CD14-positive monocyte (primary cell): ENCODE measurements at regions not wholly inside any gene's neighbourhood (a gene's known extent, or its start where the extent isn't known, plus 50 kb on each side); places are given as distances from the start of the nearest gene placed in this dataset.
A peak's percentile ranks its signal among the peaks of the same experiment; 100 is the strongest.

Experiments used
- DNase-seq, 3 donors: peaks; one replicate each; pipeline ENCODE4 v3.0.0-alpha.2; 2011 to 2022
- H2AFZ ChIP-seq: 2 replicates; pipeline ENCODE4 v1.6.0; 2012; ENCODE audit warnings: mild to moderate bottlenecking, low read depth, low read length, inconsistent platforms; ENCODE audit not compliant: insufficient read depth, poor library complexity, severe bottlenecking
- H3K27ac ChIP-seq, 2 donors: 1 replicate in 1 of 2; 2 replicates in 1 of 2; pipeline ENCODE4 v1.5.1; 2012 to 2013; ENCODE audit warnings: low read length in 2 of 2, control low read depth in 1 of 2, inconsistent platforms in 1 of 2, low read depth in 1 of 2, mild to moderate bottlenecking in 1 of 2
- H3K27me3 ChIP-seq, 2 donors: one replicate each; pipeline versions ENCODE4 v1.6.0 to v1.6.1; 2011 to 2013; ENCODE audit warnings: low read length in 2 of 2; ENCODE audit not compliant: control insufficient read depth in 2 of 2, insufficient read depth in 2 of 2
- H3K36me3 ChIP-seq, 2 donors: replicated peaks in 1 of 2; 1 replicate in 1 of 2; 2 replicates in 1 of 2; pipeline versions ENCODE4 v1.5.1 to v1.6.1; 2012 to 2013; ENCODE audit warnings: low read length in 2 of 2, control low read depth in 1 of 2, inconsistent platforms in 1 of 2, mild to moderate bottlenecking in 1 of 2; ENCODE audit not compliant: insufficient read depth in 2 of 2, control insufficient read depth in 1 of 2
- H3K4me1 ChIP-seq, 2 donors: 1 replicate in 1 of 2; 2 replicates in 1 of 2; pipeline versions ENCODE4 v1.5.1 to v1.6.1; 2012 to 2013; ENCODE audit warnings: low read length in 2 of 2, control low read depth in 1 of 2, inconsistent platforms in 1 of 2, mild to moderate bottlenecking in 1 of 2, moderate library complexity in 1 of 2; ENCODE audit not compliant: insufficient read depth in 2 of 2, control insufficient read depth in 1 of 2
- H3K4me2 ChIP-seq: replicated peaks from 2 replicates; pipeline ENCODE3; 2012; ENCODE audit warnings: low read length, moderate library complexity, mild to moderate bottlenecking; ENCODE audit not compliant: poor library complexity, severe bottlenecking; ENCODE audit errors: extremely low read depth
- H3K4me3 ChIP-seq, 3 experiments: fragments of 200-600 bp in 1 of 3; sonication (generic) in 1 of 3; replicated peaks in 1 of 3; 1 replicate in 2 of 3; 2 replicates in 1 of 3; pipeline ENCODE4 v1.5.1; 2011 to 2013; ENCODE audit warnings: low read length in 3 of 3, mild to moderate bottlenecking in 3 of 3, control low read depth in 2 of 3, low read depth in 2 of 3, inconsistent platforms in 1 of 3, moderate library complexity in 1 of 3
- H3K79me2 ChIP-seq: 2 replicates; pipeline ENCODE4 v1.6.0; 2012; ENCODE audit warnings: mild to moderate bottlenecking, control low read depth, inconsistent platforms, low read length, moderate library complexity; ENCODE audit not compliant: insufficient read depth
- H3K9ac ChIP-seq: 2 replicates; pipeline ENCODE4 v1.6.0; 2017; ENCODE audit warnings: low read length, mild to moderate bottlenecking; ENCODE audit not compliant: insufficient read depth, poor library complexity, severe bottlenecking
- H3K9me3 ChIP-seq, 2 donors: replicated peaks in 1 of 2; 1 replicate in 1 of 2; 2 replicates in 1 of 2; pipeline versions ENCODE4 v1.5.1 to v1.6.1; 2012 to 2013; ENCODE audit warnings: low read length in 2 of 2, control low read depth in 1 of 2; ENCODE audit not compliant: control insufficient read depth in 1 of 2, insufficient read depth in 1 of 2
- H4K20me1 ChIP-seq: 2 replicates; pipeline ENCODE4 v1.6.0; 2012; ENCODE audit warnings: mild to moderate bottlenecking, low read length, control low read depth, moderate library complexity; ENCODE audit not compliant: insufficient read depth
- H3K27ac Mint-ChIP-seq, 7 donors: one replicate each; pipeline ENCODE4 v1.8.0; 2020; ENCODE audit warnings: mild to moderate bottlenecking in 7 of 7, mixed read lengths in 7 of 7, moderate library complexity in 6 of 7, inconsistent platforms in 2 of 7
- H3K27me3 Mint-ChIP-seq, 3 donors: one replicate each; pipeline ENCODE4 v1.8.0; 2021 to 2022; ENCODE audit warnings: low read depth in 3 of 3, mild to moderate bottlenecking in 3 of 3, mixed read lengths in 3 of 3, moderate library complexity in 3 of 3, inconsistent platforms in 1 of 3
- H3K36me3 Mint-ChIP-seq, 2 donors: one replicate each; pipeline ENCODE4 v1.8.0; 2020; ENCODE audit warnings: mixed read lengths in 2 of 2, inconsistent platforms in 1 of 2, mild to moderate bottlenecking in 1 of 2
- H3K4me1 Mint-ChIP-seq: one replicate; pipeline ENCODE4 v1.8.0; 2020; ENCODE audit warnings: mild to moderate bottlenecking, mixed read lengths
- H3K4me3 Mint-ChIP-seq, 2 donors: one replicate each; pipeline ENCODE4 v1.8.0; 2020; ENCODE audit warnings: mild to moderate bottlenecking in 2 of 2, mixed read lengths in 2 of 2, moderate library complexity in 1 of 2
- H3K9me3 Mint-ChIP-seq, 7 donors: one replicate each; pipeline ENCODE4 v1.8.0; 2020 to 2022; ENCODE audit warnings: mixed read lengths in 7 of 7, mild to moderate bottlenecking in 6 of 7, moderate library complexity in 6 of 7, inconsistent platforms in 2 of 7
- CTCF ChIP-seq: fragments of 200-600 bp; IDR thresholded peaks from one replicate; pipeline ENCODE4 v1.8.0; 2022; ENCODE audit warnings: antibody characterized with exemption, mild to moderate bottlenecking
- WGBS: methylation state at CpG from one replicate; pipeline ENCODE4 v1.1.5; 2013; ENCODE audit warnings: missing lambda C conversion rate; ENCODE audit not compliant: insufficient coverage; 5-methylcytosine and 5-hydroxymethylcytosine counted together
- intact Hi-C, 2 donors: fragments of 100-400 bp; cut with micrococcal nuclease; formaldehyde crosslinking; loops; one replicate each; pipeline versions ENCODE4 v1.15.0 to v1.15.1; 2023

DNA sequence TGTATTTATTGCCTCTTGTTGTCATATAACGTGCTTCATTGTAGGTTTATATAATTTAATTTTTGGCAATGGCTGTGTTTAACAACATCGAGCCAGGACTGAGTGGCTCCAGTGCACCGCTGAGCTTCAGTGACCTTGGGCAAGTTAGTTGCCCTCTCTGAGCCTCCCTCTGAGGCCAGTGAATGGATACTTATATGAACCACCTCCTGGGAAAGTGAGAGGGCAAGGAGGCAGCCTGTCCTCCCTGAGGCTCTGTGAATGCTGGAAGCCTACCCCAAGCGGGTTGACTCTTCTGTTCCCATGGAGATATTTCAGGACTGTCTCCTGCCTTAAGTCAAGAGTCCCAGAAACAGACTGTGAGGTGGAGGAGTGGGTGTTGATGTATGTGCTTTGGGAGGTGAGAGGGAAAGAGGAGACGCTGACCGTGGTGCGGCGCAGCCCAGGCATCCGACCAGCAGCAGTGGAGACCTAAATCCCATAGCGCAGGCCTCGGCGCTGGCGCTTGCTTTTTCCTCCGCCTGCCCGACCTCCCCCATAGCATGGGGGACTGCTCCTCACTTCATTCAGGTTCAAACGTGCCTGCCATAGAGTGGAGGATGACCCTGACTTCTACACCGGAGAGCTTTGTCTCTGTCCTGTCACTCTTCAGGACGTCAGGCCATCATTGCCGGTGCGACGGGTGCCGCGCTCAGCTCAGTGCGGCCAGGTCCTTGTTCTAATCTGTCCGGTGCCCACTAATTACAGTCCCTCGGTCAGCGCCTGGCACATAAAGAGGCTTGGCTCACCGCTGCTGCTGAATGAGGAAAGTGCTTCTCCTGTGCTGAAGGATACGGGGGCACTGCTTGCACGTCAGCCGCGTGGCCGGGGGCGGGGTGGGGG, 167.3 kb upstream of the HS6ST1 start:
- Mint-ChIP-seq H3K36me3 (no peaks in the 10 kb centered on the region), H3K9me3 (peaks cover 0 to 6% (median 3%) of the 10 kb centered on the region in 7 donors), H3K4me1 (peaks cover 18% of the 10 kb centered on the region), H3K27ac (no peak overlapping the region), H3K4me3 (no peak overlapping the region), H3K27me3 (peaks cover 2 to 4% (median 4%) of the 10 kb centered on the region in 3 donors)
- no peaks in the 10 kb centered on the region for H3K36me3 ChIP-seq
- no peak for DNase-seq
- no peaks in the 10 kb centered on the region for H3K4me1 ChIP-seq
- H4K20me1 ChIP-seq, result no peaks in the 10 kb centered on the region
- no peaks in the 10 kb centered on the region for H3K9me3 ChIP-seq
- H3K79me2 ChIP-seq, result no peaks in the 10 kb centered on the region
- WGBS, result 99% methylated on average over 18 of the region's 34 CpGs
- H3K4me3 ChIP-seq, result no peak overlapping the region
- H3K27me3 ChIP-seq, result no peaks in the 10 kb centered on the region
- no peak for TF ChIP-seq CTCF
- intact Hi-C loops, result no loop called here
- H3K9ac ChIP-seq, result no peak overlapping the region
- H3K27ac ChIP-seq, result no peak overlapping the region
- no peak overlapping the region for H2AFZ ChIP-seq
- no peak overlapping the region for H3K4me2 ChIP-seq

DNA sequence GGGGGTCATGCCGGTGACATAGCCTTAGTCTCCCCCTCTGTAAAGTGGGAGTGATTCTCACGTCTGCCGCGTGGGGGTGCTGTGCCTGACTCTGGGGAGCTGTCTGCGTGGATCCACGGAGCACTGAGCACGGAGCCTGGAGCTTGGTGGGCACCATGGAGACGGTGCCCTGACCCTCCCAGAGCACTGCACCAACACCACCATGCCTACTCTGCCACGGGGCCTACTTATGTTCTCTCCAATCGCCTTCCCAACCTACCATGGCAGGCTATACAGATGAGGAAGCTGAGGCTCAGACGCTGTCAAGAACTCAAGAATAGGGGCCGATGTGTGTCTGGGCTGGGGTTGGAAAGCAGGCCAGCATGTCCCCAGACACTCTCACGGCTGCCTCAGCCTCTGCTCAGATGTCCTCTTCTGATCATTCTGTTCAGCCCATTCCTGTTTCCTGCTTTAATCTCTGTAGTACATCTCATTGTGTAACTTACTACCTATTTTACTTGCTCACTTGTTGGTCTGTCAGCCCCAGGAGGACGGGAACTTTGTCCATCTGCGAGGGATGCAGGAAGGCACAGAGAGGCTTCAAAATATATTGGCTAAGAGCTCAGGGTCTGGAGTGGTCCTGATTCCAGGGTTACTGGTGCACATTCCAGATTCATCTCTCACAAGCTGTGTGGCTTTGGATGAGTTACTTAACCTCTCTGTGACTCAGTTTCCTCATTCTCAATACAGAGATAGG, 168.1 kb upstream of the HS6ST1 start:
- H3K27me3 Mint-ChIP-seq, result peaks cover 2 to 7% (median 5%) of the 10 kb centered on the region in 3 donors
- no peaks in the 10 kb centered on the region for H3K4me1 ChIP-seq
- no peak overlapping the region for H2AFZ ChIP-seq
- H3K9me3 ChIP-seq, result no peaks in the 10 kb centered on the region
- intact Hi-C loops, result no loop called here
- H3K36me3 Mint-ChIP-seq, result no peaks in the 10 kb centered on the region
- H3K27me3 ChIP-seq, result no peaks in the 10 kb centered on the region
- 84% methylated on average over 10 of the region's 15 CpGs for WGBS
- no peak for TF ChIP-seq CTCF
- H3K27ac Mint-ChIP-seq, result peak overlapping the region in 1 of 7 donors; percentile 35
- no peak overlapping the region for H3K4me3 Mint-ChIP-seq
- no peaks in the 10 kb centered on the region for H3K79me2 ChIP-seq
- H4K20me1 ChIP-seq, result no peaks in the 10 kb centered on the region
- peaks cover 0 to 5% (median 0%) of the 10 kb centered on the region in 7 donors for H3K9me3 Mint-ChIP-seq
- no peaks in the 10 kb centered on the region for H3K36me3 ChIP-seq
- peaks cover 18% of the 10 kb centered on the region for H3K4me1 Mint-ChIP-seq
- no peak overlapping the region for H3K4me3 ChIP-seq
- no peak for DNase-seq
- H3K27ac ChIP-seq, result no peak overlapping the region
- no peak overlapping the region for H3K4me2 ChIP-seq
- H3K9ac ChIP-seq, result no peak overlapping the region
